ENCODE measurements at regions not wholly inside any gene's neighbourhood (a gene's known extent, or its start where the extent isn't known, plus 50 kb on each side); places are given as distances from the start of the nearest gene placed in this dataset.

GRCh38 chr3:18992709-18993108, 155.6 kb upstream of the KCNH8 start (continued):
- no peak for TF ChIP-seq CHD7 (IDR thresholded peaks at IDR 0.05; ENCODE audit: insufficient replicate concordance, low read length)
- no peak for TF ChIP-seq POLR2AphosphoS5 (IDR thresholded peaks at IDR 0.05; ENCODE audit: low read depth, low read length)
- no peak for TF ChIP-seq POU5F1 (IDR thresholded peaks at IDR 0.05; ENCODE audit: low read depth, low read length)
- no peak for TF ChIP-seq RAD21 (IDR thresholded peaks at IDR 0.05 in 1 of 2, conservative IDR thresholded peaks at IDR 0.05 in 1 of 2; ENCODE audit: low read depth in 2 of 2, low read length in 2 of 2)
- TF ChIP-seq ASH2L (IDR thresholded peaks at IDR 0.05; ENCODE audit: low read length): no peak
- no peak for TF ChIP-seq SP2 (IDR thresholded peaks at IDR 0.05; ENCODE audit: low read length)
- no peak for TF ChIP-seq CTBP2 (IDR thresholded peaks at IDR 0.05; ENCODE audit: borderline replicate concordance, insufficient read depth, insufficient read length, low read length)
- no peak for TF ChIP-seq E2F6 (IDR thresholded peaks at IDR 0.05)
- no peak for TF ChIP-seq SP1 (IDR thresholded peaks at IDR 0.05; ENCODE audit: low read depth, low read length)

Measured in H1 (cell line).